ENCODE measurements at regions not wholly inside any gene's neighbourhood (a gene's known extent, or its start where the extent isn't known, plus 50 kb on each side); places are given as distances from the start of the nearest gene placed in this dataset.

GRCh38 chr7:84809877-84810276, 377.0 kb downstream of the SEMA3D start:
- DNase-seq (ENCODE audit: insufficient read length, low spot score, missing footprints) = no peak
- Histone ChIP-seq H2AFZ (ENCODE audit: low read length) (peak overlapping the region; percentile 56), H3K27me3 (ENCODE audit: insufficient read depth, low read length) (no peaks in the 10 kb centered on the region)

GRCh38 chr7:84803979-84804378, 382.9 kb downstream of the SEMA3D start:
- H3K4me3 ChIP-seq (ENCODE audit: insufficient read depth, low read length) = no peak overlapping the region
- DNase-seq (ENCODE audit: insufficient read length, low spot score, missing footprints) = no peak
- no peaks in the 10 kb centered on the region for H3K79me2 ChIP-seq (ENCODE audit: insufficient read depth, low read length)
- H3K27ac ChIP-seq (ENCODE audit: low read depth, low read length) = no peak overlapping the region
- H3K36me3 ChIP-seq (ENCODE audit: insufficient read depth, low read length) = no peaks in the 10 kb centered on the region
- no peak overlapping the region for H2AFZ ChIP-seq (ENCODE audit: low read length)
- H4K20me1 ChIP-seq (ENCODE audit: insufficient read depth, low read length) = no peaks in the 10 kb centered on the region
- no peaks in the 10 kb centered on the region for H3K27me3 ChIP-seq (ENCODE audit: insufficient read depth, low read length)
- peaks cover 3% of the 10 kb centered on the region for H3K4me1 ChIP-seq (ENCODE audit: insufficient read depth, low read length)
- H3K9me3 ChIP-seq (ENCODE audit: low read depth, low read length) = no peaks in the 10 kb centered on the region
- TF ChIP-seq CTCF (IDR thresholded peaks at IDR 0.05; ENCODE audit: extremely low read depth, low read depth, low read length) = no peak
- no peak overlapping the region for H3K4me2 ChIP-seq (ENCODE audit: insufficient read depth, low read length)

More at GRCh38 chr7:84809877-84810276, 377.0 kb downstream of the SEMA3D start:
- no peaks in the 10 kb centered on the region for H3K79me2 ChIP-seq (ENCODE audit: insufficient read depth, low read length)
- H4K20me1 ChIP-seq (ENCODE audit: insufficient read depth, low read length) = no peaks in the 10 kb centered on the region
- H3K4me1 ChIP-seq (ENCODE audit: insufficient read depth, low read length) = no peaks in the 10 kb centered on the region
- H3K4me2 ChIP-seq (ENCODE audit: insufficient read depth, low read length) = no peak overlapping the region
- no peaks in the 10 kb centered on the region for H3K36me3 ChIP-seq (ENCODE audit: insufficient read depth, low read length)
- TF ChIP-seq CTCF (IDR thresholded peaks at IDR 0.05; ENCODE audit: extremely low read depth, low read depth, low read length) = no peak
- no peaks in the 10 kb centered on the region for H3K9me3 ChIP-seq (ENCODE audit: low read depth, low read length)
- H3K4me3 ChIP-seq (ENCODE audit: insufficient read depth, low read length) = no peak overlapping the region
- no peak overlapping the region for H3K27ac ChIP-seq (ENCODE audit: low read depth, low read length)

GRCh38 chr7:84801396-84801795, 385.5 kb downstream of the SEMA3D start:
- H3K27ac ChIP-seq (ENCODE audit: low read depth, low read length) = no peak overlapping the region
- no peak for TF ChIP-seq CTCF (IDR thresholded peaks at IDR 0.05; ENCODE audit: extremely low read depth, low read depth, low read length)

GRCh38 chr7:84800846-84801245, 386.0 kb downstream of the SEMA3D start:
- no peak for DNase-seq (ENCODE audit: insufficient read length, low spot score, missing footprints)

More at GRCh38 chr7:84801396-84801795, 385.5 kb downstream of the SEMA3D start:
- Histone ChIP-seq H3K4me1 (ENCODE audit: insufficient read depth, low read length) (peaks cover 3% of the 10 kb centered on the region), H3K79me2 (ENCODE audit: insufficient read depth, low read length) (no peaks in the 10 kb centered on the region), H3K27me3 (ENCODE audit: insufficient read depth, low read length) (no peaks in the 10 kb centered on the region), H2AFZ (ENCODE audit: low read length) (no peak overlapping the region), H3K4me3 (ENCODE audit: insufficient read depth, low read length) (no peak overlapping the region), H3K36me3 (ENCODE audit: insufficient read depth, low read length) (no peaks in the 10 kb centered on the region), H3K4me2 (ENCODE audit: insufficient read depth, low read length) (no peak overlapping the region), H3K9me3 (ENCODE audit: low read depth, low read length) (no peaks in the 10 kb centered on the region), H4K20me1 (ENCODE audit: insufficient read depth, low read length) (no peaks in the 10 kb centered on the region)
- DNase-seq (ENCODE audit: insufficient read length, low spot score, missing footprints) = no peak

More at GRCh38 chr7:84800846-84801245, 386.0 kb downstream of the SEMA3D start:
- peaks cover 3% of the 10 kb centered on the region for H3K4me1 ChIP-seq (ENCODE audit: insufficient read depth, low read length)
- H3K9me3 ChIP-seq (ENCODE audit: low read depth, low read length) = no peaks in the 10 kb centered on the region
- H3K27me3 ChIP-seq (ENCODE audit: insufficient read depth, low read length) = no peaks in the 10 kb centered on the region
- H3K27ac ChIP-seq (ENCODE audit: low read depth, low read length) = no peak overlapping the region
- H2AFZ ChIP-seq (ENCODE audit: low read length) = peak overlapping the region; percentile 67
- H4K20me1 ChIP-seq (ENCODE audit: insufficient read depth, low read length) = no peaks in the 10 kb centered on the region
- no peak for TF ChIP-seq CTCF (IDR thresholded peaks at IDR 0.05; ENCODE audit: extremely low read depth, low read depth, low read length)
- H3K36me3 ChIP-seq (ENCODE audit: insufficient read depth, low read length) = no peaks in the 10 kb centered on the region
- no peak overlapping the region for H3K4me2 ChIP-seq (ENCODE audit: insufficient read depth, low read length)
- H3K79me2 ChIP-seq (ENCODE audit: insufficient read depth, low read length) = no peaks in the 10 kb centered on the region
- H3K4me3 ChIP-seq (ENCODE audit: insufficient read depth, low read length) = no peak overlapping the region
